GM19372 (cell line): ENCODE measurements at regions not wholly inside any gene's neighbourhood (a gene's known extent, or its start where the extent isn't known, plus 50 kb on each side); places are given as distances from the start of the nearest gene placed in this dataset.
"Not testable (repeated sequence)": the region's sequence is repeated elsewhere in the genome, so short reads cannot be mapped to it uniquely, and the experiment has no call there.

Source experiments
- ATAC-seq: cut with Tn5 transposase; IDR thresholded peaks from one replicate; pipeline ENCODE4 v1.9.1; 2021; ENCODE audit warnings: mild to moderate bottlenecking, low read depth, moderate library complexity; ENCODE audit not compliant: unreplicated experiment

GRCh38 chr7:109864230-109864629 is 1226.7 kb upstream of the LRRN3 start:
- ATAC-seq: no peak

- ATAC-seq: no peak
Measured at GRCh38 chr7:109868215-109868860, 1222.6 kb upstream of the LRRN3 start.

- ATAC-seq: no peak
Measured at GRCh38 chr7:109873296-109873695, 1217.6 kb upstream of the LRRN3 start.

GRCh38 chr7:109879287-109879828 is 1211.6 kb upstream of the LRRN3 start:
- no peak for ATAC-seq

GRCh38 chr7:109890622-109891021 is 1200.3 kb upstream of the LRRN3 start:
- no peak for ATAC-seq

- no peak for ATAC-seq
Measured at GRCh38 chr7:109893231-109893630, 1197.7 kb upstream of the LRRN3 start.

GRCh38 chr7:109895536-109895935 is 1195.4 kb upstream of the LRRN3 start:
- no peak for ATAC-seq

GRCh38 chr7:109901926-109902325 is 1189.0 kb upstream of the LRRN3 start:
- ATAC-seq: no peak

GRCh38 chr7:109905368-109906065 is 1185.4 kb upstream of the LRRN3 start:
- ATAC-seq: not testable (repeated sequence)

- no peak for ATAC-seq
Measured at GRCh38 chr7:109915670-109916069, 1175.3 kb upstream of the LRRN3 start.

- no peak for ATAC-seq
Measured at GRCh38 chr7:109926738-109927137, 1164.2 kb upstream of the LRRN3 start.

GRCh38 chr7:109930049-109930448 is 1160.9 kb upstream of the LRRN3 start:
- ATAC-seq: no peak

- ATAC-seq: no peak
Measured at GRCh38 chr7:109939207-109939606, 1151.7 kb upstream of the LRRN3 start.

GRCh38 chr7:109945820-109946518 is 1145.0 kb upstream of the LRRN3 start:
- ATAC-seq: no peak

- ATAC-seq: no peak
Measured at GRCh38 chr7:109950256-109950655, 1140.7 kb upstream of the LRRN3 start.

- no peak for ATAC-seq
Measured at GRCh38 chr7:109950821-109951564, 1139.9 kb upstream of the LRRN3 start.

GRCh38 chr7:109951565-109951928 is 1139.4 kb upstream of the LRRN3 start:
- ATAC-seq: no peak

GRCh38 chr7:109955986-109956385 is 1134.9 kb upstream of the LRRN3 start:
- ATAC-seq: no peak

- no peak for ATAC-seq
Measured at GRCh38 chr7:109956916-109957315, 1134.0 kb upstream of the LRRN3 start.

GRCh38 chr7:109963741-109964140 is 1127.2 kb upstream of the LRRN3 start:
- no peak for ATAC-seq

GRCh38 chr7:109964780-109965179 is 1126.1 kb upstream of the LRRN3 start:
- no peak for ATAC-seq
